ENCODE measurements at regions not wholly inside any gene's neighbourhood (a gene's known extent, or its start where the extent isn't known, plus 50 kb on each side); places are given as distances from the start of the nearest gene placed in this dataset.

- no peak for DNase-seq
Measured at GRCh38 chr1:87439821-87440220, 111.1 kb downstream of the LMO4 start.

- peak; percentile 100 for DNase-seq
Measured at GRCh38 chr1:87449348-87449963, 120.8 kb downstream of the LMO4 start.

GRCh38 chr1:87450136-87450535 lies 121.5 kb downstream of the LMO4 start:
- DNase-seq = no peak

GRCh38 chr1:87450615-87451209 lies 122.0 kb downstream of the LMO4 start:
- DNase-seq = no peak

- no peak for DNase-seq
Measured at GRCh38 chr1:87451229-87451920, 122.7 kb downstream of the LMO4 start.

- DNase-seq = no peak
Measured at GRCh38 chr1:87452648-87453047, 124.0 kb downstream of the LMO4 start.

GRCh38 chr1:87457408-87457807 lies 128.7 kb downstream of the LMO4 start:
- DNase-seq = no peak

- DNase-seq = no peak
Measured at GRCh38 chr1:87462894-87463293, 134.2 kb downstream of the LMO4 start.

- peak; percentile 14 for DNase-seq
Measured at GRCh38 chr1:87464022-87464490, 135.4 kb downstream of the LMO4 start.

GRCh38 chr1:87466621-87467020 lies 137.9 kb downstream of the LMO4 start:
- no peak for DNase-seq

- no peak for DNase-seq
Measured at GRCh38 chr1:87472716-87473115, 144.0 kb downstream of the LMO4 start.

- DNase-seq = no peak
Measured at GRCh38 chr1:87473203-87473661, 144.6 kb downstream of the LMO4 start.

GRCh38 chr1:87474098-87474497 lies 145.4 kb downstream of the LMO4 start:
- DNase-seq = no peak

- no peak for DNase-seq
Measured at GRCh38 chr1:87478231-87478630, 149.6 kb downstream of the LMO4 start.

GRCh38 chr1:87495147-87495546 lies 166.5 kb downstream of the LMO4 start:
- no peak for DNase-seq

- DNase-seq = no peak
Measured at GRCh38 chr1:87495870-87496269, 167.2 kb downstream of the LMO4 start.

- DNase-seq = no peak
Measured at GRCh38 chr1:87497380-87498203, 168.9 kb downstream of the LMO4 start.

- no peak for DNase-seq
Measured at GRCh38 chr1:87501738-87502137, 173.1 kb downstream of the LMO4 start.

GRCh38 chr1:87505391-87505983 lies 176.8 kb downstream of the LMO4 start:
- DNase-seq = no peak

- no peak for DNase-seq
Measured at GRCh38 chr1:87506147-87506546, 177.5 kb downstream of the LMO4 start.

- no peak for DNase-seq
Measured at GRCh38 chr1:87508247-87508787, 179.6 kb downstream of the LMO4 start.

- no peak for DNase-seq
Measured at GRCh38 chr1:87510540-87510939, 181.9 kb downstream of the LMO4 start.

- no peak for DNase-seq
Measured at GRCh38 chr1:87511449-87511848, 182.8 kb downstream of the LMO4 start.

All from NCI-H2029 (cell line).